ENCODE measurements at regions not wholly inside any gene's neighbourhood (a gene's known extent, or its start where the extent isn't known, plus 50 kb on each side); places are given as distances from the start of the nearest gene placed in this dataset.

- TF ChIP-seq POLR2AphosphoS5 (IDR thresholded peaks at IDR 0.05; ENCODE audit: low read depth, low read length) = no peak
- TF ChIP-seq CBX3 (IDR thresholded peaks at IDR 0.05; ENCODE audit: low read depth) = no peak
- no peak for TF ChIP-seq CTCF (IDR thresholded peaks at IDR 0.05 in 2 of 3, conservative IDR thresholded peaks at IDR 0.05 in 1 of 3; ENCODE audit: borderline replicate concordance in 1 of 3, insufficient read depth in 1 of 3, low read depth in 2 of 3, low read length in 2 of 3)
- TF ChIP-seq POLR2A (IDR thresholded peaks at IDR 0.05; ENCODE audit: borderline replicate concordance, extremely low read depth, insufficient read depth, insufficient read length) = no peak
- no peak for TF ChIP-seq TCF7L2 (IDR thresholded peaks at IDR 0.05; ENCODE audit: borderline replicate concordance, extremely low read depth, insufficient read depth, insufficient read length)
- no peak for TF ChIP-seq ATF3 (IDR thresholded peaks at IDR 0.05)
Measured at GRCh38 chr9:90201766-90202165, 440.9 kb downstream of the DIRAS2 start.
